GM19455 (cell line): ENCODE measurements at regions not wholly inside any gene's neighbourhood (a gene's known extent, or its start where the extent isn't known, plus 50 kb on each side); places are given as distances from the start of the nearest gene placed in this dataset.

Experiments
- ATAC-seq: cut with Tn5 transposase; IDR thresholded peaks from one replicate; pipeline ENCODE4 v1.9.1; 2021; ENCODE audit not compliant: unreplicated experiment

GRCh38 chr2:82652117-82652516 is 1807.0 kb downstream of the SUCLG1 start:
- ATAC-seq: no peak

DNA sequence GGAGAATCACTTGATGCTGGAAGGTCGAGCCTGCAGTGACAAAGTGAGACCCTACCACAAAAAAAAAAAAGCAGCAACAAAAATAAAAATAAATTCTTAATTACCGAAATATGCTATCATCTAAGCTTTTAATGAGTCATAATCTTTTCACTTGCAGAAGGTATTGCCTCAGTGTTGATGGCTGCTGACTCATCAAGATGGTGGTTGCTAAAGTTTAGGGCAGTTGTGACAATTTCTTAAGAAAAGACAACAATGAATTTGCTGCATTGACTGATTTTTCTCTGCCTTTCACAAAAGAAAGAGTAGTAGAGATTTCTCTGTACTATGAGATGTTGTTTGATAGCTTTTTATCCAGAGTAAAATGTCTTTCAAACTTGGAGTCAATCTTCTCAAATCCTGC is 1809.0 kb downstream of the SUCLG1 start:
- no peak for ATAC-seq

DNA sequence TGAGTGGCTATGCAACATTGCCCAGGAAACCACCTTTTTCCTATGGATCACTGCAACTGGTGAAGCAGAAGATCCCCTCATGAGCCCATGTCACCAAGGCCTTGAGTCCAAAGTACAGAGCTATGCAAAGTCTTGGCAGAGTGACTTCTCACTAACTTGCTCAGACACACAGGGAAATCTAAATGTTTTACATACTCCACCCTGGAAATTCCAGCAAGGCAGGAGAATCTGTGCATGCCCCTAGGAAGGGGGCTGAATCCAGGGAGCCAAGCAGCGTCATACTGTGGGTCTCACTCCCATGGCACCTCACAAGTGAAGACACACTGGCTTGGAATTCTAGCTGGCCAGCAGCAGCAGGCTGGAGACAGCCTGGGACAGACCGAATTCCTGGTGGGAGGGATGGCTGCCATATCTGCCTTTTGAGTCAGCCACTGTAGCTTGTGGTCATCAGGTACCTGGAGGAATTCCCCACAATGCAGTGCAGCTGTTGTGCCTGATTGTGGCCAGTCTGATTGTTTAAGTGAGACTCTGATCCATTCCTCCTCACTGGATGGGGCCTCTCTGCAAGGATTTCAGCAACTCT is 1817.4 kb downstream of the SUCLG1 start:
- ATAC-seq: no peak

GRCh38 chr2:82636402-82637020 is 1822.6 kb downstream of the SUCLG1 start:
- no peak for ATAC-seq

DNA sequence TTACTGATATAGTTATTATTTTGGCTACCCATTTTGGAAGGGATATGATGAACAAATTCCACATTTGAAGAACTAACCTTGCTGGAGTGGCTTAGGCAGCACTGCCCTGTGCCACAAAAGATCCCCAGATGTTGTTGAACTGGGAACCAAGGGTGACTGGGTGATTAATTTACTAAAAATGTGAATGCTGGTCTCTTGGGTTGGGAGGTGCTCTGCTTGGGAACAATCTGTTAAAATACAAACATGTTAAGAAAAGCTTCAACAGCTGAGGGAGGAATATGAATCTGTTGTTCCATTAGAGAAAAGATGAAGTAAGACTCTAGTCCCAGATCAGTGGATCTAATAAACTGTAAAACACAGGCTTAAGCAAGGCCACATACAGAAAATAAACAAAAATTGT is 1860.1 kb downstream of the SUCLG1 start:
- ATAC-seq: no peak

DNA sequence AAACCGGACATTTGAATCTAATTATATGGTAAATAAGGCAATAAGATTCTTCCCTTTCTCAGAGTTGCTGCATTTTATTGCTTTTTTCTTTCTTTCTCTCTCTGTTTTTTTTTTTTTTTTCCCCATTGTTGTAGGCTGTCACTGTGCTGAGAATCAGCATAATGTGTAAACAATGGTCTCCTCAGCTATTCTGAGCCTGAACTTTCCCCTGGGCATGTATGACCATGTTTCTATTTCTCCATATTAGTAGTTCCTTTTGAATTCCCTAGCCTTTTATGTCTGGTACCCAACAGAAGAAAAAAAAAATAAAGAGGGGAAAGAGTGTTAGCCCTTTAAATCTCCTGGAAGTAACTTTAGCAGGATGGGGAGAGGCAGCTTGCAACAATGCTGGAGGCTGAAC is 1862.5 kb downstream of the SUCLG1 start:
- no peak for ATAC-seq

DNA sequence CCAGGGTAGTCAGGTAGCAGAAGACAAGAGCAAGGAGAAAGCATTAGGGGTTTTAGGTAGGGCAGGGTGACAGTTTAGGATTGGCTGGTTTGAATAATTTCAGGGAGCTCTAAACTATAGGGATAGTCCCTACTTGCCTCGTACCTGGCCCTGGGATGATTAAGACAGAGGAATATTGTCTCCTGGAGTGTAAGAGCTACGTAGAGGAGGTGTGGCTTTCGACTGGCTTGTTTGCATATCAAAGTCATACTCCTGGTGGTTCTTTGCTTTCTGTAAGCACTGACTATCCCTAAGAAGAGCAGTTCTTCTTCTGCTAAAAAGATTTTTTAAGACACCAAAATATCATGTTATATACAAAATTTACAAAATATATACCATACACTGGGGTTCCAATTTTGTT is 1867.4 kb downstream of the SUCLG1 start:
- no peak for ATAC-seq

DNA sequence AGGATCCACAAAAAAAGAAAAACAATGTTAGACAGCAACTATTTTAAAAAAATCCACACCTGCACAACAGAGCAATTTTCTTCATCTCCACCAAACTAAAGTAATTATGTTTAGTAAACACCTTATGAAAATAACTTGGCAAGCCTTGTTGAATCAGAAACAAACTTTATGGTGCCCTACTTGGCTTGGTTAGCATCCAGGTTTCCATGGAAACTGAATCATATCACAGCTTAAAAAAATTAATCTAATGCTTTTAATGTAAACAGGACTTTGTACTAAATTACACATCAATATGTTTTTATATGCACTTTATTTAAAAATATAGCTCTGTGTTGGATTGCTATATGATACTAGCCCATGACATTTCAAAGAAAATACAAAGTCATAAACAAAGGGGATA is 1882.4 kb downstream of the SUCLG1 start:
- no peak for ATAC-seq

GRCh38 chr2:82539280-82539621 is 1919.8 kb downstream of the SUCLG1 start:
- no peak for ATAC-seq

DNA sequence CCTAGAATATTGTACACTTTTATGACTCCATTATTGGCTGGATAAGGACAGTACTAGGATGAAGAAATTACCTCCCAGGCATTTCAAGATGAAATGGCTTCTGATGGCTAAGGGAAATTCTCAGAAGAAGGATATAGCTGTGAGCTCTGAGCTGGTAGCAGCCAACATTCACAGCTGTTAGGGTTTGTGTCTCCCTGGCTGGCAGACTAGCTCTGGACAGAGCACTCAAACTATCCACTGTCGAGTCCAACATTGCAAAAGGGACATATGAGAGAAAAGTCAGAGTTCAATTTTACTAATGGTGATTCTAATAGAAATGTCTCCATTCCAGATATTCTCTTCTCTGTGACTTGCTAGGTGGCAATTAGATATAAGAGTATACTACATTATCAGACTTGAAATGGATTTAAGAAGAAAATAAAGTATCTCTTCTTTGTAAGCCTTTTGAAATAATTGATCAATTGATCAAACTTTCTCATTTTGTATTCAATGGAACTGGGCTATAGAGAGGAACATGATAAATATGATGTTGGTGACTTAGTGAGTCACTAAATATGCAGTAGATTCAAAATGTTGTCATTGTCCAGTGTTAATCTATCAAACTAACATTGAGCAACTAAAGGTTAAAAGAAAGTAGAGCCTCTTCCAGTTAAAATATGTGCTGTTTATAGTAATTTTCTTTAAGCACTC is 1920.3 kb downstream of the SUCLG1 start:
- no peak for ATAC-seq

DNA sequence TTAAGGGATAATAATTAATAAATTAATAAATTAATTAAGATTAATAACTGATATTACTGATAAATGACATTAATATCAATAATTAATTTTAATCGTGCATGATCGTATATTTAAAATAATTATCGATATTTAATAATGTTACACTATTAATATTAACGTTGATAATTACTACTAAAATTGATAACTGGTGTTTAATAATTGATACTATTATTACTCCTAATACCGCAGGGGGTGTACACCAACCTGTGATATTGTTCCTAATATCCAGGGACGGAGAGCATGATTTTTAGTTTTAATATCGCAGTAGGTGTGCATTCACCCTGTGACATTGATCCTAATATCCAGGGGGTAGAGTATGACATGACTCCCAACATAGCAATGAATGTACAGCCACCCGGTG is 1930.8 kb downstream of the SUCLG1 start:
- no peak for ATAC-seq

- no peak for ATAC-seq
Measured at GRCh38 chr2:82527124-82527523, 1932.0 kb downstream of the SUCLG1 start.

GRCh38 chr2:82526277-82526676 is 1932.8 kb downstream of the SUCLG1 start:
- no peak for ATAC-seq

- ATAC-seq: no peak
Measured at GRCh38 chr2:82525744-82526143, 1933.3 kb downstream of the SUCLG1 start.

DNA sequence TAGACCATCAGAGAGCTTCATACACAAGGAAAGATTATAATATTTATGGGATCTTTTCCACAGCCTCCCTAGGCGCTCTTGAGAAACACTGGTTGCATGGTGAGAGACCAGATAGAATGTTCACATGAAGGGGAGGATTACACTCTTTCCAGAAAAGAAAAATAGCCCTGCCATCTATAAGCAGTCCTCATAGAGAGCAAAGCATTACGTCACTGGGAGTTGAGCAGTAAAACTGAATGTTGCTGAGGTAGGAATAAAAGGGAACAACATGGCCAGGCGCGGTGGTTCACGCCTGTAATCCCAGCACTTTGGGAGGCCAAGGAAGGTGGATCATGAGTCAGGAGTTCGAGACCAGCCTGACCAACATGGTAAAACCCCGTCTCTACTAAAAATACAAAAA is 1934.3 kb downstream of the SUCLG1 start:
- no peak for ATAC-seq

GRCh38 chr2:82511894-82512293 is 1947.2 kb downstream of the SUCLG1 start:
- ATAC-seq: no peak

- ATAC-seq: no peak
Measured at GRCh38 chr2:82508702-82509101, 1950.4 kb downstream of the SUCLG1 start.

- no peak for ATAC-seq
Measured at GRCh38 chr2:82507657-82508056, 1951.4 kb downstream of the SUCLG1 start.

GRCh38 chr2:82501217-82501616 is 1957.9 kb downstream of the SUCLG1 start:
- ATAC-seq: no peak

DNA sequence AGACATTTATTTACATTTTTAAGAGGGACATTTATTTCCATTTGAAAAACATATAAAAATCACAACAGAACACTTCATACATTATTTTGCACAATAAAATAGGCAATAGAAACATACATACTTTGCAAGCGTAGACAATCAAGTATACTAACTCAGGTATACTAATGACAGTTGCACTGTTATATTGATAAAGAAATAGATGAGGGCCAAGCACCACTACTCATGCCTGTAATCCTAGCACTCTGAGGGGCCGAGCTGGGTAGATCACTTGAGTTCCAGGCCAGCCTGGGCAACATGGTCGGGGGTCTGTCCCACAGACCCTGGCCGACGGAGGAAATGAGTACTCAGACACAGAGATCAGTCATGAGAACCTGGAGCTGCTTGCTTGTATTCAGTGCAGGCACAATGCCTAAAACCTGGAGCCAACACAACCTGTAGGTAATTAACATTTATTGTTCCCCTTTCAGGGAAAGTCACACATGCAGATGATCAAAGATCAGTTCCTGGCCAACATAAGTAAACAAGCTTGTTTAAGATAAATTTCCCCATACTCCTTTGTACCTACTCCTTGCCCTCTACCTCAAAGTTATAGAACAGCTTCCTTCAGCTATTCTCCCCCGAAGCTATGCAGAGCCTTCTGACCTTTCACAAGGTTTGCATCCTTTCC is 1960.2 kb downstream of the SUCLG1 start:
- no peak for ATAC-seq

GRCh38 chr2:82494739-82495138 is 1964.3 kb downstream of the SUCLG1 start:
- ATAC-seq: no peak

DNA sequence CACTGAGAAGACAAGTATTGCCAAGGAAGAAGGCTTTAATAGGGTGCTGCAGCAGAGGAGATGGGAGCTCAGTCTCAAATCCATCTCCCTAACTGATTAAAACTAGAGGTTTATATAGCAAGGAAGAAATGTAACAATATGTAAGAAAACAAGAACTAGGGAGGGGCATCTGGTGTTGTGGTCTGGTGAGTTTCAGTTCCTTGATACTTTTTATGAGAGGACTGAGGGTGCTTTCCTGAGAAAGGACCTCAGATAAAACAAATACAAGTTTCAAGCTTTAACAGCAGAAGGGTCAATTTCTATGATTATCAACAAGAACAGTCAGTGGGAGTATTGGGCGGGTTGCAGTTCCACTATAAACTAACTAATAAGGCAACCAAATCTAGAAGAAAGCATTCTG is 1967.5 kb downstream of the SUCLG1 start:
- ATAC-seq: no peak
